Endodermal cell (in vitro differentiated cells): ENCODE measurements at regions not wholly inside any gene's neighbourhood (a gene's known extent, or its start where the extent isn't known, plus 50 kb on each side); places are given as distances from the start of the nearest gene placed in this dataset.
A peak's percentile ranks its signal among the peaks of the same experiment; 100 is the strongest.

ENCODE experiments used
- DNase-seq: peaks from one replicate; pipeline ENCODE4 v3.0.0-alpha.2; 2017
- H3K27ac ChIP-seq: 2 replicates; pipeline ENCODE4 v1.5.1; 2013; ENCODE audit warnings: mild to moderate bottlenecking, low read depth, low read length, moderate library complexity
- H3K27me3 ChIP-seq: 2 replicates; pipeline ENCODE4 v1.6.1; 2013; ENCODE audit warnings: mild to moderate bottlenecking, low read length, moderate library complexity; ENCODE audit not compliant: insufficient read depth, control insufficient read depth, poor library complexity, severe bottlenecking
- H3K36me3 ChIP-seq: 2 replicates; pipeline ENCODE4 v1.7.0; 2013; ENCODE audit warnings: mild to moderate bottlenecking, low read length, moderate library complexity; ENCODE audit not compliant: control insufficient read depth, insufficient read depth
- H3K4me1 ChIP-seq: one replicate; pipeline ENCODE4 v1.7.0; 2013; ENCODE audit warnings: low read length; ENCODE audit not compliant: control insufficient read depth, insufficient read depth
- H3K4me3 ChIP-seq: 2 replicates; pipeline ENCODE4 v1.5.1; 2013; ENCODE audit warnings: mild to moderate bottlenecking, low read length, moderate library complexity
- H3K9ac ChIP-seq: 2 replicates; pipeline ENCODE4 v1.6.1; 2013; ENCODE audit warnings: mild to moderate bottlenecking, low read length, moderate library complexity; ENCODE audit not compliant: poor library complexity, severe bottlenecking; ENCODE audit errors: extremely low read depth
- H3K9me3 ChIP-seq: 2 replicates; pipeline ENCODE4 v1.6.1; 2013; ENCODE audit warnings: mild to moderate bottlenecking, low read length, moderate library complexity; ENCODE audit not compliant: control insufficient read depth
- H3K27ac Mint-ChIP-seq: 2 replicates; pipeline ENCODE4 v1.8.0; 2020; ENCODE audit warnings: mixed read lengths
- H3K27me3 Mint-ChIP-seq: 2 replicates; pipeline ENCODE4 v1.8.0; 2021; ENCODE audit warnings: mild to moderate bottlenecking, mixed read lengths; ENCODE audit not compliant: insufficient read depth
- H3K36me3 Mint-ChIP-seq: 2 replicates; pipeline ENCODE4 v1.8.0; 2020; ENCODE audit warnings: low read depth, mixed read lengths
- H3K4me1 Mint-ChIP-seq: 2 replicates; pipeline ENCODE4 v1.8.0; 2020; ENCODE audit warnings: mixed read lengths
- H3K4me3 Mint-ChIP-seq: 2 replicates; pipeline ENCODE4 v1.8.0; 2020; ENCODE audit warnings: mild to moderate bottlenecking, moderate library complexity, mixed read lengths
- H3K9me3 Mint-ChIP-seq: 2 replicates; pipeline ENCODE4 v1.8.0; 2020; ENCODE audit warnings: mild to moderate bottlenecking, mixed read lengths
- CTCF ChIP-seq: fragments of 200-600 bp; sonication (generic); conservative IDR thresholded peaks from 2 replicates; pipeline ENCODE4 v1.5.0; 2021; ENCODE audit warnings: antibody characterized with exemption, mild to moderate bottlenecking
- WGBS, 2 experiments: methylation state at CpG; one replicate each; pipeline versions ENCODE4 v1.1.5 to v1.1.7; 2013; ENCODE audit warnings: missing lambda C conversion rate in 2 of 2, mixed read lengths in 1 of 2; ENCODE audit not compliant: insufficient coverage in 1 of 2, insufficient read length in 1 of 2; 5-methylcytosine and 5-hydroxymethylcytosine counted together

GRCh38 chr5:81906086-81906485 lies 65.7 kb upstream of the ATG10 start:
- Histone ChIP-seq H3K9me3 (peaks cover 11% of the 10 kb centered on the region), H3K4me1 (no peaks in the 10 kb centered on the region), H3K27ac (no peak overlapping the region), H3K27me3 (no peaks in the 10 kb centered on the region), H3K4me3 (no peak overlapping the region), H3K36me3 (no peaks in the 10 kb centered on the region), H3K9ac (no peak overlapping the region)
- Mint-ChIP-seq H3K9me3 (peaks cover 13% of the 10 kb centered on the region), H3K27ac (no peak overlapping the region), H3K36me3 (peaks cover 7% of the 10 kb centered on the region), H3K27me3 (no peaks in the 10 kb centered on the region), H3K4me1 (peaks cover 3% of the 10 kb centered on the region), H3K4me3 (no peak overlapping the region)
- DNase-seq: no peak
- no peak for TF ChIP-seq CTCF
- 92 to 98% methylated on average over 4 to 5 of the region's 5 CpGs for WGBS, 2 experiments

GRCh38 chr5:81904861-81905260 lies 67.0 kb upstream of the ATG10 start:
- DNase-seq: peak; percentile 53
- Histone ChIP-seq H3K36me3 (no peaks in the 10 kb centered on the region), H3K4me1 (no peaks in the 10 kb centered on the region), H3K9me3 (peaks cover 12% of the 10 kb centered on the region), H3K27ac (no peak overlapping the region), H3K27me3 (no peaks in the 10 kb centered on the region), H3K4me3 (no peak overlapping the region), H3K9ac (no peak overlapping the region)
- Mint-ChIP-seq H3K36me3 (peaks cover 12% of the 10 kb centered on the region), H3K27ac (no peak overlapping the region), H3K4me1 (peaks cover 3% of the 10 kb centered on the region), H3K9me3 (peaks cover 25% of the 10 kb centered on the region), H3K27me3 (no peaks in the 10 kb centered on the region), H3K4me3 (no peak overlapping the region)
- 95% methylated on average over 2 of the region's 2 CpGs; no CpG with 5 or more reads in 1 of the 2 experiments for WGBS, 2 experiments
- no peak for TF ChIP-seq CTCF

- no peaks in the 10 kb centered on the region for H3K36me3 ChIP-seq
- DNase-seq: no peak
- no peaks in the 10 kb centered on the region for H3K27me3 ChIP-seq
- no peak overlapping the region for H3K27ac Mint-ChIP-seq
- no peaks in the 10 kb centered on the region for H3K4me1 ChIP-seq
- H3K9me3 Mint-ChIP-seq: peaks cover 30% of the 10 kb centered on the region
- 93 to 100% methylated on average over 1 to 3 of the region's 3 CpGs for WGBS, 2 experiments
- H3K36me3 Mint-ChIP-seq: peaks cover 12% of the 10 kb centered on the region
- H3K27me3 Mint-ChIP-seq: no peaks in the 10 kb centered on the region
- no peak overlapping the region for H3K27ac ChIP-seq
- no peak for TF ChIP-seq CTCF
- H3K4me1 Mint-ChIP-seq: peaks cover 3% of the 10 kb centered on the region
- H3K4me3 Mint-ChIP-seq: no peak overlapping the region
- no peak overlapping the region for H3K9ac ChIP-seq
- no peak overlapping the region for H3K4me3 ChIP-seq
- peaks cover 12% of the 10 kb centered on the region for H3K9me3 ChIP-seq
Measured at GRCh38 chr5:81904166-81904565, 67.7 kb upstream of the ATG10 start.
